Lower lobe of right lung (tissue), 2 donors: ENCODE measurements at regions not wholly inside any gene's neighbourhood (a gene's known extent, or its start where the extent isn't known, plus 50 kb on each side); places are given as distances from the start of the nearest gene placed in this dataset.

Source experiments
- ATAC-seq, 2 donors: fragments of 200-7000 bp; cut with Tn5 transposase; one replicate each; pipeline ENCODE4 v1.9.1; 2020 to 2022; ENCODE audit warnings: mild to moderate bottlenecking in 2 of 2, moderate library complexity in 2 of 2
- DNase-seq: peaks from one replicate; pipeline ENCODE4 v3.0.0-alpha.2; 2020
- H3K27ac ChIP-seq: fragments of 200-600 bp; one replicate; pipeline ENCODE4 v1.8.0; 2022
- H3K27me3 ChIP-seq: fragments of 200-600 bp; one replicate; pipeline ENCODE4 v1.8.0; 2022; ENCODE audit warnings: low read depth
- H3K36me3 ChIP-seq: fragments of 200-600 bp; one replicate; pipeline ENCODE4 v1.8.0; 2022; ENCODE audit warnings: mild to moderate bottlenecking
- H3K4me1 ChIP-seq: fragments of 200-600 bp; one replicate; pipeline ENCODE4 v1.8.0; 2022
- H3K4me3 ChIP-seq: fragments of 200-600 bp; one replicate; pipeline ENCODE4 v1.8.0; 2022; ENCODE audit warnings: mild to moderate bottlenecking
- H3K9me3 ChIP-seq: fragments of 200-600 bp; one replicate; pipeline ENCODE4 v1.8.0; 2022
- CTCF ChIP-seq: fragments of 200-600 bp; IDR thresholded peaks from one replicate; pipeline ENCODE4 v1.8.0; 2022; ENCODE audit warnings: antibody characterized with exemption, mild to moderate bottlenecking
- intact Hi-C: fragments of 100-400 bp; cut with DNase I; formaldehyde crosslinking; loops from one replicate; pipeline ENCODE4 v1.11.0; 2022
- donor health status: DM: no; HTN: yes; CAD: no; lungs with severe emphysema.

- no peaks in the 10 kb centered on the region for H3K27me3 ChIP-seq
- DNase-seq (no peak), ATAC-seq (no peak)
- no peaks in the 10 kb centered on the region for H3K9me3 ChIP-seq
- H3K27ac ChIP-seq = no peak overlapping the region
- TF ChIP-seq CTCF = no peak
- intact Hi-C loops = no loop called here
- no peaks in the 10 kb centered on the region for H3K36me3 ChIP-seq
- no peak overlapping the region for H3K4me3 ChIP-seq
- H3K4me1 ChIP-seq = no peaks in the 10 kb centered on the region
Measured at GRCh38 chr3:107453504-107453903, 69.3 kb upstream of the BBX start.

- Histone ChIP-seq H3K9me3 (no peaks in the 10 kb centered on the region), H3K27ac (no peak overlapping the region), H3K4me1 (no peaks in the 10 kb centered on the region), H3K36me3 (no peaks in the 10 kb centered on the region), H3K4me3 (no peak overlapping the region), H3K27me3 (no peaks in the 10 kb centered on the region)
- ATAC-seq = no peak
- intact Hi-C loops = no loop called here
- TF ChIP-seq CTCF = no peak
- no peak for DNase-seq
Measured at GRCh38 chr3:107455621-107456020, 67.1 kb upstream of the BBX start.

GRCh38 chr3:107456501-107456900 is 66.3 kb upstream of the BBX start:
- TF ChIP-seq CTCF = no peak
- no peak for ATAC-seq

GRCh38 chr3:107458871-107459270 is 63.9 kb upstream of the BBX start:
- ATAC-seq (no peak), DNase-seq (no peak)
- Histone ChIP-seq H3K4me1 (no peaks in the 10 kb centered on the region), H3K9me3 (no peaks in the 10 kb centered on the region), H3K4me3 (no peak overlapping the region), H3K36me3 (no peaks in the 10 kb centered on the region), H3K27ac (no peak overlapping the region), H3K27me3 (no peaks in the 10 kb centered on the region)
- intact Hi-C loops = no loop called here
- no peak for TF ChIP-seq CTCF

More at GRCh38 chr3:107456501-107456900, 66.3 kb upstream of the BBX start:
- H3K4me3 ChIP-seq = no peak overlapping the region
- intact Hi-C loops = no loop called here
- no peaks in the 10 kb centered on the region for H3K27me3 ChIP-seq
- no peaks in the 10 kb centered on the region for H3K4me1 ChIP-seq
- H3K9me3 ChIP-seq = no peaks in the 10 kb centered on the region
- H3K27ac ChIP-seq = no peak overlapping the region
- no peak for DNase-seq
- no peaks in the 10 kb centered on the region for H3K36me3 ChIP-seq

DNA sequence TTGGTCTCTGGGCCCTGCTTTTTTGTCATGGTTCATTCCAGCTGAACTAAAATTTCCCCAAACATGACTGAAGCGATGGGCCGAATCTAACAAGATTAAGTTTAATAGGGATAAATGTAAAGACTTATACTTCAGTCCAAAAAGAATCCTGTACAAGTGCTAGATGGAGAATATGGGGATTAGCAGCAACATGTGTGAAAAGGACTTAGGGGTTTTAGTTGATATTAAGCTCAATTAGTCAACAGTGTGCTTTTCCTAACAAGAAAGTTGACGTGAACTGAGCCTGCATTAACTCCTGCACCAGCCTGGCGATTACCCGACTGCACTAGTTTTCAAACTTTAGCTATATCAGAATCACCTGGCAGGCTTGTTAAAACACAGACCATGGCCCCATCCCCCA is 61.0 kb upstream of the BBX start:
- no peak overlapping the region for H3K4me3 ChIP-seq
- TF ChIP-seq CTCF = no peak
- H3K27me3 ChIP-seq = no peaks in the 10 kb centered on the region
- no peak overlapping the region for H3K27ac ChIP-seq
- intact Hi-C loops = no loop called here
- ATAC-seq (no peak), DNase-seq (no peak)
- H3K4me1 ChIP-seq = no peaks in the 10 kb centered on the region
- no peaks in the 10 kb centered on the region for H3K36me3 ChIP-seq
- no peaks in the 10 kb centered on the region for H3K9me3 ChIP-seq

DNA sequence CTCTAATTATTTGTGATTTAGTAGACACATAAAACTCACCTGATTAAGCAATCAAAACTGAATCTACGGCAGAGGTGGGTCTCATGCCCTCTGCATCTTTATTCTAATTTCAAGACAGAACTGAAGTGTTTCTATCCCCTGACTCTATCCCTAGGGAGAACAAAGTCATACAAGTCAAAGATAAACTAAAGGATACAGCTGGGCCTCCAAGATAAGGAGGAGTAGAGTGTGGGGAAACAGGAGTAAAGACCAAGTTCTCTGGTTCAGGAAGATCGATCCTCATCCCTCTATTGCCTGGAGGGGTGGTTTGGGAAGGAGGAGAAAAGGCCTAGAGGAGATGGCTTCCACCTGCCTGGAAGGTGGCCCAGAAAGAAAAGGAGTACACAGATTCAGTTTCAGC is 58.7 kb upstream of the BBX start:
- Histone ChIP-seq H3K27ac (no peak overlapping the region), H3K9me3 (no peaks in the 10 kb centered on the region), H3K4me1 (no peaks in the 10 kb centered on the region), H3K27me3 (no peaks in the 10 kb centered on the region), H3K4me3 (no peak overlapping the region), H3K36me3 (no peaks in the 10 kb centered on the region)
- intact Hi-C loops = no loop called here
- no peak for TF ChIP-seq CTCF
- ATAC-seq = no peak
- no peak for DNase-seq
